Lower leg skin (tissue), 4 donors: ENCODE measurements at regions not wholly inside any gene's neighbourhood (a gene's known extent, or its start where the extent isn't known, plus 50 kb on each side); places are given as distances from the start of the nearest gene placed in this dataset.

ENCODE experiments used
- DNase-seq, 2 donors: peaks; one replicate each; pipeline ENCODE4 v3.0.0-alpha.2; 2019; ENCODE audit warnings: low spot score in 2 of 2
- H3K4me3 ChIP-seq: fragments of 200-600 bp; sonication (generic); 2 replicates; pipeline ENCODE4 v1.5.1; 2017; ENCODE audit warnings: mild to moderate bottlenecking, low read depth; ENCODE audit not compliant: poor library complexity, severe bottlenecking
- CTCF ChIP-seq, 3 donors: fragments of 450-650 bp; IDR thresholded peaks; one replicate each; pipeline ENCODE4 v1.5.1; 2016; ENCODE audit warnings: antibody characterized with exemption in 3 of 3, mild to moderate bottlenecking in 3 of 3, moderate library complexity in 2 of 3
- POLR2A ChIP-seq, 2 donors: fragments of 450-650 bp; IDR thresholded peaks; one replicate each; pipeline ENCODE4 v1.6.1; 2016 to 2017; ENCODE audit warnings: antibody characterized with exemption in 2 of 2, mild to moderate bottlenecking in 1 of 2, moderate library complexity in 1 of 2
- WGBS, 2 donors: methylation state at CpG; one replicate each; pipeline ENCODE4 v1.1.5; 2018; 5-methylcytosine and 5-hydroxymethylcytosine counted together
- intact Hi-C: fragments of 100-400 bp; cut with DNase I; formaldehyde crosslinking; loops from one replicate; pipeline ENCODE4 v1.15.0; 2023; ENCODE audit warnings: low total_unique reads

- H3K4me3 ChIP-seq = no peak overlapping the region
- TF ChIP-seq POLR2A (IDR thresholded peaks at IDR 0.05) = no peak
- TF ChIP-seq CTCF (IDR thresholded peaks at IDR 0.05) = no peak
- WGBS, 2 donors = 40 to 42% methylated on average over 28 to 35 of the region's 35 CpGs
- intact Hi-C loops = no loop called here
- DNase-seq = peak in 1 of 2 donors; percentile 56
Observed at GRCh38 chr6:170152124-170152926, 138.6 kb downstream of the DLL1 start.

- no peak overlapping the region for H3K4me3 ChIP-seq
- WGBS, 2 donors = 58 to 59% methylated on average over 12 of the region's 12 CpGs
- intact Hi-C loops = no loop called here
- no peak for DNase-seq
- TF ChIP-seq POLR2A (IDR thresholded peaks at IDR 0.05) = no peak
Observed at GRCh38 chr6:170151804-170152123, 139.1 kb downstream of the DLL1 start.

- 48 to 64% methylated on average over 11 of the region's 11 CpGs for WGBS, 2 donors
- no peak overlapping the region for H3K4me3 ChIP-seq
- no peak for TF ChIP-seq POLR2A (IDR thresholded peaks at IDR 0.05)
- no peak for TF ChIP-seq CTCF (IDR thresholded peaks at IDR 0.05)
- intact Hi-C loops = no loop called here
- no peak for DNase-seq
Observed at GRCh38 chr6:170151321-170151771, 139.5 kb downstream of the DLL1 start.

GRCh38 chr6:170150590-170150945 lies 140.3 kb downstream of the DLL1 start:
- H3K4me3 ChIP-seq = no peak overlapping the region
- TF ChIP-seq POLR2A (IDR thresholded peaks at IDR 0.05) = no peak
- no peak for TF ChIP-seq CTCF (IDR thresholded peaks at IDR 0.05)
- intact Hi-C loops = no loop called here
- WGBS, 2 donors = 73 to 82% methylated on average over 7 of the region's 7 CpGs
- DNase-seq = no peak

GRCh38 chr6:170149681-170150589 lies 140.9 kb downstream of the DLL1 start:
- WGBS, 2 donors = 76 to 95% methylated on average over 4 to 8 of the region's 9 CpGs

More at GRCh38 chr6:170149681-170150589, 140.9 kb downstream of the DLL1 start:
- no peak for DNase-seq
- H3K4me3 ChIP-seq = no peak overlapping the region
- intact Hi-C loops = no loop called here
- TF ChIP-seq CTCF (IDR thresholded peaks at IDR 0.05) (no peak), POLR2A (IDR thresholded peaks at IDR 0.05) (no peak)
